ENCODE measurements at regions not wholly inside any gene's neighbourhood (a gene's known extent, or its start where the extent isn't known, plus 50 kb on each side); places are given as distances from the start of the nearest gene placed in this dataset.

DNA sequence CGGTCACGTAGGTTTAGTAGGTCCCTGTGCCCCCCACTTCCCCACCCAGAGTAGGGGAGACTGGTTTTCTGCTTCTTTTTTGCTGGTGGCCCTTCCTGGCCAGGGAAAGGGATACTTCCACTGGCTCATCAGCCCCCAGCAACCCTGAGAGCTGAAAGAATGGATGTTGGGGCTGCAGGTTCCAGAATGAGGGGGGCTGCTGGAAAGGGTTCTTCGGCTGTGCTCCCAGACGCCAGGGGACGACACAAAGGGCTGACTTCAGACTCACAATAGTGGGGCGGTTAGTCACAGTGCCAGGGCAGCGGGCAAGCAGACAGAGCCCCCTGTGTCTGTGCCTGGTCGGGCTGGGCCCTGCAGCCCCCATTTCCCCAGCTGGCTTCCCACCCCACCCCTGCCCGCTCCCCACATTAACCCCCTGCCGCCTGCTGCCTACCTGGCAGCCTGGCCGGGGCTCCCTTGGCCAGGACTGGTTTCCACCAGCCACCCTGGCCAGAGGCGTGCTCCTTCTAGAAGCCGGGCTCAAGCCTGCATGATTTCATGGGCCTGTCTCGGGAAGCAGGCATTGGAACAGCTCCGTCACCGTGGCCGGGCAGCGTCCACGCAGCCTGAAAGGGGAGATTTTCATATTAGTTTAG is 79.1 kb upstream of the WNT7B start:
- DNase-seq (ENCODE audit: low spot score) (no peak), ATAC-seq (ENCODE audit: insufficient number of reproducible peaks, low FRiP score, low read depth) (no peak)
- peaks cover 32 to 83% of the 10 kb centered on the region in 2 donors for H3K4me1 ChIP-seq (ENCODE audit: control insufficient read depth in 1 of 2, low read depth in 2 of 2)
- H3K27me3 ChIP-seq (replicated peaks; ENCODE audit: insufficient read depth), result no peaks in the 10 kb centered on the region
- H3K4me3 ChIP-seq, result peak overlapping the region; percentile 80
- no peaks in the 10 kb centered on the region for H3K9me3 ChIP-seq
- TF ChIP-seq, protein P1, sequence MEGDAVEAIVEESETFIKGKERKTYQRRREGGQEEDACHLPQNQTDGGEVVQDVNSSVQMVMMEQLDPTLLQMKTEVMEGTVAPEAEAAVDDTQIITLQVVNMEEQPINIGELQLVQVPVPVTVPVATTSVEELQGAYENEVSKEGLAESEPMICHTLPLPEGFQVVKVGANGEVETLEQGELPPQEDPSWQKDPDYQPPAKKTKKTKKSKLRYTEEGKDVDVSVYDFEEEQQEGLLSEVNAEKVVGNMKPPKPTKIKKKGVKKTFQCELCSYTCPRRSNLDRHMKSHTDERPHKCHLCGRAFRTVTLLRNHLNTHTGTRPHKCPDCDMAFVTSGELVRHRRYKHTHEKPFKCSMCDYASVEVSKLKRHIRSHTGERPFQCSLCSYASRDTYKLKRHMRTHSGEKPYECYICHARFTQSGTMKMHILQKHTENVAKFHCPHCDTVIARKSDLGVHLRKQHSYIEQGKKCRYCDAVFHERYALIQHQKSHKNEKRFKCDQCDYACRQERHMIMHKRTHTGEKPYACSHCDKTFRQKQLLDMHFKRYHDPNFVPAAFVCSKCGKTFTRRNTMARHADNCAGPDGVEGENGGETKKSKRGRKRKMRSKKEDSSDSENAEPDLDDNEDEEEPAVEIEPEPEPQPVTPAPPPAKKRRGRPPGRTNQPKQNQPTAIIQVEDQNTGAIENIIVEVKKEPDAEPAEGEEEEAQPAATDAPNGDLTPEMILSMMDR (IDR thresholded peaks at IDR 0.05), result no peak
- peak overlapping the region; percentile 83 to 97 for H3K27ac ChIP-seq
- no peaks in the 10 kb centered on the region for H3K36me3 ChIP-seq

DNA sequence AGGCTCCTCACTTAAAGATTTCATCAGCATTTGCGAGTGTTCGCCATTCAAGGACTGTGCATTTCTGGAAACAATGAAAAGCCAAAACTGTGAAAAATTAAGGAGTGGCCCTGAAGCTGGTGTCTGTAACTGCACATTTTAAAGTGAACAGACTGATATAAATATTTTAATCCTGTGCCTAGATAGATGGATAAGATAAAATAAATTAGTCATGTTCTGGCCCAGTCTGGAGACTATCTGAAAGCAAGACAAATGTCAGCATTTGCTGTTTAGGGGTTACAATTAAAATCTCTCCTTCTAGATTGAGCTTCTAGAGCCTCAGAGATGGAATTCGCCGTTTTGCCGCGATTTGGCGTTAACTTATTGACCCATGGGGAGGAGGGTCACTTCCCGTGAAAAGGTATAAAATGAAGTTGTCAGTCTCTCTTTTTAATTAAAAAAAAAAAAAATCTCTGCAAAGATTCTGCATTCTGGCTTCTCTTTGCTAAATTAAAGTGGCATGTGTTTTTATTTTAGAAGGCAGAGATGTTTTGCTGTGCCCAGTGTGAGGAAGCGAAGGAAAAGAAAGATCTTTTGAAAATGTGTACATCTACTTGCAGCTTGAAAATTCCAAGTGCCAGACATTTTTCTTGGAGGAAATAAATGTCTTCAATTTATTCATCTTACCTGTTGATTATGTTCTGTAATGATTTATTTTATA is 79.7 kb upstream of the WNT7B start:
- H3K27ac ChIP-seq, result peak overlapping the region; percentile 83 to 97
- ATAC-seq (ENCODE audit: insufficient number of reproducible peaks, low FRiP score, low read depth) (no peak), DNase-seq (ENCODE audit: low spot score) (no peak)
- H3K27me3 ChIP-seq (replicated peaks; ENCODE audit: insufficient read depth), result no peaks in the 10 kb centered on the region
- TF ChIP-seq, protein P1 (IDR thresholded peaks at IDR 0.05), result no peak
- peak overlapping the region; percentile 80 for H3K4me3 ChIP-seq
- H3K9me3 ChIP-seq, result no peaks in the 10 kb centered on the region
- H3K36me3 ChIP-seq, result no peaks in the 10 kb centered on the region
- peaks cover 30 to 83% of the 10 kb centered on the region in 2 donors for H3K4me1 ChIP-seq (ENCODE audit: control insufficient read depth in 1 of 2, low read depth in 2 of 2)

DNA sequence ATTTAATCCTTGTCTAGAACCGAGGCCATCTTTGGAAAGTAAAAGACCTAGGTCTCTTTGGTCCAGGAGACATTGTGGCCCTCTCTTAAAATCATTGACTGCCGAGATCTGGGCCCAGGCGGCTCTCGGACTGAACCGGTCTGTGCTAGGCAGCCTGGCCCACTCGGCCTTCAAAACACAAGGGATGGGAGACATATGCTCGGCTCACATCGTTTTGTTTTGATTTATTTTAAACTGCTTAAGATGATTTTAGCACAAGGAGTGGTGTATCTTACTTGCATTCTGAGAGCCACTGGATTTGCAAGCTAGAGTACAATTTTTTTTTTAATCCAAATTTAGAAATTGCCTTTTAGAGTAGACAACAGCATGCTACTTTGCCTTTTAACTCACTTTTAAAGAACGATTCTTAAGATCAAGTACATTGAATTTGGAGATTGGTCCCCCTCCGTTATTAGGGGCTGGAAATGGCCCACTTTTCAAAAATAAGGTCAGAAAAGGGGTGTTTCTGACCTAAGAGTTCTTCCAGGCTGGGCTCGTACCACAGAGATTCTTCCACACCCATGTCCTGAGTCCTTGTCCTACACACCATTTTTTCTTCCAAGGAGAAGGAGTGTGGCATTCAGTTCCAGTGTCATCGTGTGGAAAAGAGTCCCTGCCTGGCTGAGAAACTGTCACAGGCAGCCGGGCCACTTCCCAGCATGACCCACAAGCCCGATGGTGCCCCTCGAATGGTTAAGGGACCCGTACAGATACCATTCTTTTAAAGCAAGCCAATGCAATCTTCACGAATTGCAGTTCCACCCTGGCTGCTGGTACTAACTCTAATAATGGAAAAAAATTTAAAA is 80.5 kb upstream of the WNT7B start:
- Histone ChIP-seq H3K36me3 (no peaks in the 10 kb centered on the region), H3K4me3 (peak overlapping the region; percentile 80), H3K9me3 (no peaks in the 10 kb centered on the region), H3K27ac (peak overlapping the region; percentile 83 to 97), H3K4me1 (ENCODE audit: control insufficient read depth in 1 of 2, low read depth in 2 of 2) (peaks cover 30 to 83% of the 10 kb centered on the region in 2 donors), H3K27me3 (replicated peaks; ENCODE audit: insufficient read depth) (no peaks in the 10 kb centered on the region)
- TF ChIP-seq, protein P1 (IDR thresholded peaks at IDR 0.05), result no peak
- no peak for DNase-seq (ENCODE audit: low spot score)
- no peak for ATAC-seq (ENCODE audit: insufficient number of reproducible peaks, low FRiP score, low read depth)

DNA sequence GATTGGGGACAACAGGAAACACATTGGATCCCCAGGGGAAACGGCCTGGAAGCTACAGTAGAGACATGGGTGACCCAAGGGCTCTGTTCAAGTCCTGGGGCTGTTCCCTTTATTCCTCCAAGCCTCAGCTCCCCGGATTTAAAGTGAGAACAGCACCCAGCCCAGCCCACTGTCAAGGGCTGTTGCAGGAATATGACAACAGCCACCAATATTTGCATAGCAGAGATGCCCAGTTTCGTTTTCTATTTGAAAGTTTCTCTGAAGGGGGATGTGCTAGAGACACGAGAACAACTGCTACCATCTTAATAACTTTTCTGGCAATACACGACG is 81.1 kb upstream of the WNT7B start:
- Histone ChIP-seq H3K27me3 (replicated peaks; ENCODE audit: insufficient read depth) (no peaks in the 10 kb centered on the region), H3K9me3 (no peaks in the 10 kb centered on the region), H3K36me3 (no peaks in the 10 kb centered on the region), H3K27ac (peak overlapping the region; percentile 83 to 97), H3K4me3 (peak overlapping the region; percentile 80), H3K4me1 (ENCODE audit: control insufficient read depth in 1 of 2, low read depth in 2 of 2) (peaks cover 32 to 83% of the 10 kb centered on the region in 2 donors)
- TF ChIP-seq, protein P1 (IDR thresholded peaks at IDR 0.05), result no peak
- DNase-seq (ENCODE audit: low spot score) (no peak), ATAC-seq (ENCODE audit: insufficient number of reproducible peaks, low FRiP score, low read depth) (no peak)

All from thoracic aorta (tissue), 2 donors.